Renal cortical epithelial cell (primary cell): ENCODE measurements at regions not wholly inside any gene's neighbourhood (a gene's known extent, or its start where the extent isn't known, plus 50 kb on each side); places are given as distances from the start of the nearest gene placed in this dataset.
"Not testable (repeated sequence)": the region's sequence is repeated elsewhere in the genome, so short reads cannot be mapped to it uniquely, and the experiment has no call there.

Experiments used
- DNase-seq: peaks from one replicate; pipeline ENCODE4 v3.0.0-alpha.2; 2011; ENCODE audit warnings: low read depth

DNA sequence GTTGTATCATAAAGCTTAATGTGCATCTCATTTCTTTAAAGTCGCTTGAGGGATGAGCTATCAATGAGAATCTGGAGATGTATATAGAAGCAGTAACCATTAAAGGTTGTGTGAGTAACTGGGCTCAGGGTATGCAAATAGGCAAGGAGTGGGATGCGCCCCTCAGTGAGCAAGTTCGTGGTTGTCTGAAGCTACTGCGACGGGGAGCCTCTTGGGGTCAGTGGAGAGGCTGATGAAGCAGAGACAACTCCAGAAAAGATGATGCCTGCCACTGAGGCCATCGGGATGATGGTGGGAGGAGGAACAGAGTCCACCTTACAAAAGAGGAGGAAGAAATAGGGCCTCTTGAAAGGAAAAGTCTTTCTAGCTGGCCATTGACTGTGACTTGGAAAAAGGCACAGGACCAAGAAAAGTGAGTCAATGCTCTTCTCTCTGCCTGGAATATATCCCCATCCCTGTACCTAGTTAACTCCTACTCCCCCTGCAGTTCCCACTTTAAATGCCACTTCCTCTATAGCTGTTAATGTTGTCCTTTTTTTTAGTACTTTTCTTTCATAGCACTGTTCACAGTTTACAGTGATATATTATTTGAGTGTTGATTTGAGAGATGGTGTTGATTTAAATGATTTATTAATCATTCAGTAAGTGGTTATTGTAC, 51.4 kb upstream of the LSM6 start:
- peak; percentile 16 for DNase-seq

GRCh38 chr4:146123231-146123630, 52.3 kb upstream of the LSM6 start:
- no peak for DNase-seq

- DNase-seq, result no peak
Observed at GRCh38 chr4:146122398-146122797, 53.1 kb upstream of the LSM6 start.

- no peak for DNase-seq
Observed at GRCh38 chr4:146121757-146122156, 53.8 kb upstream of the LSM6 start.

DNA sequence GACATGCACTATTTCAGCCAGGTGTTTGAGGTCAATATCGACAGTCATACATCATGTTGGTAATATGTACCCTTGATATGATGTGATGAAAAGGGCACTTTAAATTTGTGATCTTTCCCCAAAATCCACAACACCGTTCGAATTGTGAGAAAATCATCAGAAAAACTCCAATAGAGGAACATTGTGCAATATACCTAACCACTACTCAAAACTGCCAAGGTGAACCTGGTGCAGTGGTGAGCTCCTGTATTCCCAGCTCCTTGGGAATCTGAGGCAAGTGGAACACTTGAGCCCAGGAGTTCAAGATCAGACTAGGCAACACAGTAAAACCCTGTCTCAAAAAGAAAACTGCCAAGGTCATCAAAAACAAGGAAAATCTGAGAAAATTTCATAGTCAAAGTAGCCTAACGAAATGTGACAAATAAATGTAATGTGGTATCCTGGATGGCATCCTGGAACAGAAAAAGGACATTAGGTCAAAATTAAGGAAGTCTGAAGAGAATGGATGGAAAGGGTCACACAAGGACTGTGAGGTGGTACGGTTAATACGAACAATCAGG, 55.6 kb upstream of the LSM6 start:
- DNase-seq, result no peak

GRCh38 chr4:146114066-146114465, 61.5 kb upstream of the LSM6 start:
- DNase-seq, result no peak

GRCh38 chr4:146113171-146113570, 62.3 kb upstream of the LSM6 start:
- no peak for DNase-seq

DNA sequence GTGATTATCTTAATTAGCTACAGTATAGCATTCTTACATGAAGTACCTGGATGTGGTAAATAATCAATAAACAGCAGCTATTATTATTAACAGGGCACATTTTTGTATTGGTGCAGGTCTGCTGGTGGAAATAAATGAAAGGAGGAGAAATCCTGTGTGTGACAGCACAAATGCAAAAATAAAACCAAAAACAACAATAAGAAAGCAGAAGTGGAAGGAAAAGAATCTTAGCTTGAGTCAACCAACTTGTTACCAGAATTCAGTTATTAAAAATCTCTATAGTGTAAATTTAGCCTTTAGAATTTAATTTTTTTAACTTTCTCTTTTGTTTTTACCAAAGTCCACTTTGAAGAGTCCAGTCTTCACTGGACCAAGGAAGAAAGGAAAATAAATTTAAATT, 63.1 kb upstream of the LSM6 start:
- DNase-seq, result no peak

GRCh38 chr4:146110871-146111485, 64.5 kb upstream of the LSM6 start:
- no peak for DNase-seq

- no peak for DNase-seq
Observed at GRCh38 chr4:146108756-146109155, 66.8 kb upstream of the LSM6 start.

DNA sequence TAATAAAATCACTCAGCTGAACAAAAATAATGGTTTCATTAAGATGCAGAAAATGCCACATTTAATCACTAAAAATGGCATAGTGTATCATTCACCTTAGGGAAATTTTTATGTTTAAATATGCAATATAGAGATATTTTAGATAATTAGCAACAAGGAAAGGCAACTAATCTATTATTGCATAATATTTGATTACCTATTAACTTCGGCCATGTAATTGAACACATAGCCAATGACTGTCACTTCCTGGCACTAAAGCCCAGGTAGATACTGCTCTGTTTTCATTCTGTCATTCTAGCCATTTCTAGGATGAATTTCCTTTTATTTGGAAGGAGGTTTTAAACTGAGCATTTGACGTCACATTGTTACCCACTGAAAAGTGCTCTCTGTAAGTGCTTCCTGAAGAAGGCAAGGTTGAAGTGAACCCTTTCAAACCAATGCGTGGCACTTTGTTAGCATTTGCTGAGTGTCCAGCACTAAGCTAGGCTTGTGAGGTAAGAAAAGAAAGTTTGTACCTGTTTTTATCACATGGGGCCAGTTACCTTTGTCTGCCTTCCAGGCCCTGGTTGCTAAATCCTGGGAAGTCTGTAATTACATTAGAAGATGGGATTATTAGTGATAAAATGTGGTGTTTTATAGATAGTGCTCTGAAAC, 67.8 kb upstream of the LSM6 start:
- DNase-seq, result no peak

GRCh38 chr4:146105464-146105863, 70.1 kb upstream of the LSM6 start:
- no peak for DNase-seq

DNA sequence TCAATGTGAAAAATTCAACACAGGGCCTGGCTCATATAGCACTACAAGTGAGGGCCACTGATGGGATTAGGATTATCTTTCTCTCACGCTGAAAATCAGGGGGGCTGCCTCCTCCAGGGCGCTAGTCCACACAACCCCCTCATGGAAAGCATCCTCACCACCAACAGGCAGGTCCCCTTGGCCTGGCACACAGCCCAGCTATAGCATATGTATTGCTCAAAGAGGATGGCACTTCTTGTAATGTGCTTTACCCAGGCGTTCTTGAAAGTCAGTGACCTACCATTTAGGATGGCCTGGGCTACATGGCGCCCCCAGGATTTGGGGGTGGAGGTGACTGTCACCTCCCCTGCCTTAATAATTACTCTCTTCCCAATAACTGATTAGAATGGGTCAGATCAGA, 71.0 kb upstream of the LSM6 start:
- DNase-seq, result no peak

DNA sequence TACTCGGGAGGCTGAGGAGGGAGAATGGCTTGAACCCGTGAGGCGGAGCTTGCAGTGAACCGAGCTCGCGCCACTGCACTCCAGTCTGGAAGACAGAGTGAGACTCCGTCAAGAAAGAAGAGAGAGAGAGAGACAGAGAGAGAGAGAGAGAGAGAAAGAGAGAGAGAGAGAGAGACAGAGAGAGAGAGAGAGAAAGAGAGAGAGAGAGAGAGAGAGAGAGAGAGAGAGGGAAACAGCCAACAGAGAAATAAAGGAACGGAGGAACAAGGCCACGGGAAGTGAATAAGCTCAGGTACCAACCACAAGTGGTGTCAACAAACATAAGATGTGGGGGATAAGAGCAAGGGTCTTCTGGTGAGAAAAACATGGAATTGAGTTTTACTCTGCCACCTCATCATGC, 71.5 kb upstream of the LSM6 start:
- not testable (repeated sequence) for DNase-seq

- DNase-seq, result no peak
Observed at GRCh38 chr4:146099585-146099984, 75.9 kb upstream of the LSM6 start.

DNA sequence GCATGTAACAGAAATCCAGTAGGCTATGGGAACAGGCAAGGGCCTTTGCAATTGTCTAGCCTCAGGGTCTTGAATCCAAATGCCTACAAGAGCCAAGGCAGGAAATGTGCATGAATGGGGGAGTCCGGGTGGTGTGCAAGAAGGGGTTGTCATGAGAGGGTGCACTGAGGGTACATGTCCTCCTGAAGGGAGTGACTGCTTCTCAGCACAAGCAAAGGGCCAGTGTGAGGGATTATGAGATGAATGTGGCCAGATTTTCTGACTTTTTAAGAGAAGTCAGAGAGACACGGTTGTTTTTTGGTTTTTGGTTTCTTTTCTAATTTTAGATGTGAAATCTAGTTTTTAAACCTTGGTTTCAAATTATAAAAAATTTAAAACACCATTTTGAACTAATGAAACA, 76.5 kb upstream of the LSM6 start:
- no peak for DNase-seq

- DNase-seq, result no peak
Observed at GRCh38 chr4:146098397-146098796, 77.1 kb upstream of the LSM6 start.

- DNase-seq, result peak; percentile 84
Observed at GRCh38 chr4:146096371-146096770, 79.1 kb upstream of the LSM6 start.

GRCh38 chr4:146095860-146096259, 79.7 kb upstream of the LSM6 start:
- peak; percentile 90 for DNase-seq

- peak; percentile 70 for DNase-seq
Observed at GRCh38 chr4:146095091-146095690, 80.3 kb upstream of the LSM6 start.

- no peak for DNase-seq
Observed at GRCh38 chr4:146088690-146089089, 86.8 kb upstream of the LSM6 start.

GRCh38 chr4:146087856-146088255, 87.7 kb upstream of the LSM6 start:
- no peak for DNase-seq

DNA sequence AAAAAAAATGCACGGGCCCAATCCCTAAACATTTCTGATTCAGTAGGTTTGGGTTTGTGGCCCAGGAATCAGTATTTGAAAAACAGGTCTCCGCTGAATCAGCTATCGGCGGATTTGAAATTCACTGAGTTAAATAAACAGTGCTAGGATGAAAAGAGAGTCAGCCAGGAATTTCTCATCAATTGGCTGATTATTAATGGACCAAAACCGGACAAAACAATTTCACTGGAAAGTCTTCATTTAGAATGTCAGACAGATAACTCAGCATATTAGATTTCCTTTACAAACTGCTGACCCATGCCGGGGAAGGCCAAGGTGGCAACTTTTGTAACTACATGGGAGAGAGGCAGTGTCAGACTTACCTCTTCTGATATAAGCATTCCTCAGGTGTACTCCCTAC, 99.4 kb upstream of the LSM6 start:
- DNase-seq, result peak; percentile 70
